ENCODE measurements at regions not wholly inside any gene's neighbourhood (a gene's known extent, or its start where the extent isn't known, plus 50 kb on each side); places are given as distances from the start of the nearest gene placed in this dataset.

DNA sequence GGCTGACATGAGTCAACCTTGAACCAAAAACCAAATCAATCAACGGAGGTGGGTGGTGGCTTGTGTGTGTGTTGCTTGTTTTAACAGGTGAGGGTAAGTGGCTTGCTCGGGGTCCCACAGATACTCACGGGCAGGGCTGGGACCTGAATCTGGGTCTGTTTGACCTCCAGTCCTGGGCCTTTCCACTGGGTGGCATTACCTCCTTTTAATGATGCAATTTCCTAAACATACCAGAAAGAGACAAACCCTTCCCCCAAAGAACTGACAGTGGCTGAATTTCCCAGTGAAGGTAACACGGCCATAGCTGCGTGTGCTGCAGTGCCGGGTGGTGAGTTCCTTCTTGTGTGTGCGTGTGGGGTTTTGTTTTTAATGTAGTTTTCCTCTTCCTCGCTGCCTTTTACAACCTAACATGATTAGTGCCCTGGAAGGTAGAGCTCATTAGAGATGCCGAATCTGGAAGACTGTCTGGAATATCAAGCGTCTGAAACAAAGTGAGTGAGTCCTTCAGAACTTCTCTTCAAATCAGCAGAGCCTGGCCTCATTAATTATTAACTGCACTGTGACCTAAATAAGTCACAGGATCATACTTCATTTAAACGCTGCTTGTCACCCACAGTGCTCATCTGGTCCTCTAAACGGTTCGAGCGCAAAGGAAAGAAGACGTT lies 166.1 kb upstream of the TCERG1L start:
- no peak overlapping the region for H3K27ac ChIP-seq
- H3K4me1 ChIP-seq: no peaks in the 10 kb centered on the region
- no peak overlapping the region for H3K4me3 ChIP-seq
- H3K9me3 ChIP-seq: no peaks in the 10 kb centered on the region
- TF ChIP-seq, protein P1, sequence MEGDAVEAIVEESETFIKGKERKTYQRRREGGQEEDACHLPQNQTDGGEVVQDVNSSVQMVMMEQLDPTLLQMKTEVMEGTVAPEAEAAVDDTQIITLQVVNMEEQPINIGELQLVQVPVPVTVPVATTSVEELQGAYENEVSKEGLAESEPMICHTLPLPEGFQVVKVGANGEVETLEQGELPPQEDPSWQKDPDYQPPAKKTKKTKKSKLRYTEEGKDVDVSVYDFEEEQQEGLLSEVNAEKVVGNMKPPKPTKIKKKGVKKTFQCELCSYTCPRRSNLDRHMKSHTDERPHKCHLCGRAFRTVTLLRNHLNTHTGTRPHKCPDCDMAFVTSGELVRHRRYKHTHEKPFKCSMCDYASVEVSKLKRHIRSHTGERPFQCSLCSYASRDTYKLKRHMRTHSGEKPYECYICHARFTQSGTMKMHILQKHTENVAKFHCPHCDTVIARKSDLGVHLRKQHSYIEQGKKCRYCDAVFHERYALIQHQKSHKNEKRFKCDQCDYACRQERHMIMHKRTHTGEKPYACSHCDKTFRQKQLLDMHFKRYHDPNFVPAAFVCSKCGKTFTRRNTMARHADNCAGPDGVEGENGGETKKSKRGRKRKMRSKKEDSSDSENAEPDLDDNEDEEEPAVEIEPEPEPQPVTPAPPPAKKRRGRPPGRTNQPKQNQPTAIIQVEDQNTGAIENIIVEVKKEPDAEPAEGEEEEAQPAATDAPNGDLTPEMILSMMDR (IDR thresholded peaks at IDR 0.05): no peak
- ATAC-seq: peak in 1 of 2 donors; percentile 28
- intact Hi-C loops (cut with DNase I): no loop called here
- H3K36me3 ChIP-seq: no peaks in the 10 kb centered on the region
- no peak for DNase-seq
- peaks cover 16% of the 10 kb centered on the region for H3K27me3 ChIP-seq (ENCODE audit: low read depth)

DNA sequence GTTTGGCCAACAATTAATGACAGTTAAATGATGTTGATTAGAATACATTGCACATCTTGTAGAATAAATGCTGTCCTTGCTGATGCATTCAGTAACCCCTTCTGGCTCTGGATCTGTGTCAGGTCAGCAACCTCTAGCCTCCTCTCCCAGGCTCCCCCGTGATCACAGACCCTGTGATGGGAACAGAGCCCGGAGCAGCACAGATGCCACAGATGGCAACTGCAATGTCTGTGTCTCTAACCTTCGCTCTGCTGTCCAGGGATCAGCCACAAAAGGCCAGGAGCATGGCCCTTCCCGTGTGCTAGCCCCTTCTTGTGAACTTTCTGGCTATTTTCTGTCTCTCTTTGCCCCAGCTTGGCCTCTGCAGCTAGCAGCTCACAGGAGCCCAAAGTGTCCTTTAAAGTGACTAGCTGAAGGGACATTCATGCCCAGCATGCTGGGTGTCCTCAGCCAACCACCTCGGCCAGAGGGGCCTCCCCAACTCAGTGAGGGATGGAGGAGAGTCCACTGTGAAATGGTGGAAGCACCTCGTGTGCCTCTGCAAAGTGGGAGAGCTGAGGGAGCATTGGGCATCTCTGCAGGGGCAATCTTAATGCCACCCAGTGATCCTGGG lies 167.0 kb upstream of the TCERG1L start:
- DNase-seq (no peak), ATAC-seq (no peak)
- Histone ChIP-seq H3K4me3 (no peak overlapping the region), H3K9me3 (no peaks in the 10 kb centered on the region), H3K36me3 (no peaks in the 10 kb centered on the region), H3K4me1 (no peaks in the 10 kb centered on the region), H3K27me3 (ENCODE audit: low read depth) (peaks cover 8% of the 10 kb centered on the region), H3K27ac (no peak overlapping the region)
- TF ChIP-seq, protein P1 (IDR thresholded peaks at IDR 0.05): no peak
- intact Hi-C loops (cut with DNase I): no loop called here

DNA sequence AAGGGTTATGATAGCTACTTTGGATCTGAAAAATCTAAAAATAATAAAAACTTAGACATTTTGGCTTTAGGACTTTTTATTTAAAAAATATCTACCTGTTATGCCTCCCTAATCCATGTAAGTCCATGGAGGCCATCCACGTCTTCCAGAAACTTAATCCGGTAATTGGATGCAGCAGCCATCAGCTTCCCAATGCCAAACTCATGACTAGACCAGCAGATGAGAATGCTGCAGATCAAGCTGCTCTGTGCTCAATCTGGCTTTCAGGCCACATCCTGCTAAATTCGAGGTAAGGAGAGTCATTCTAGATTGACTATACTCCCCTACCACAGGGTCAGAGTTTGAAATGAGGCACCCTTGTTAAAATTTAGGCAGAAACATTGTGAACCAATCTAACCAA lies 168.5 kb upstream of the TCERG1L start:
- no peak overlapping the region for H3K4me3 ChIP-seq
- H3K27me3 ChIP-seq (ENCODE audit: low read depth): peaks cover 3% of the 10 kb centered on the region
- no peaks in the 10 kb centered on the region for H3K36me3 ChIP-seq
- H3K9me3 ChIP-seq: no peaks in the 10 kb centered on the region
- ATAC-seq (no peak), DNase-seq (no peak)
- intact Hi-C loops (cut with DNase I): no loop called here
- TF ChIP-seq, protein P1 (IDR thresholded peaks at IDR 0.05): no peak
- H3K4me1 ChIP-seq: no peaks in the 10 kb centered on the region
- no peak overlapping the region for H3K27ac ChIP-seq

DNA sequence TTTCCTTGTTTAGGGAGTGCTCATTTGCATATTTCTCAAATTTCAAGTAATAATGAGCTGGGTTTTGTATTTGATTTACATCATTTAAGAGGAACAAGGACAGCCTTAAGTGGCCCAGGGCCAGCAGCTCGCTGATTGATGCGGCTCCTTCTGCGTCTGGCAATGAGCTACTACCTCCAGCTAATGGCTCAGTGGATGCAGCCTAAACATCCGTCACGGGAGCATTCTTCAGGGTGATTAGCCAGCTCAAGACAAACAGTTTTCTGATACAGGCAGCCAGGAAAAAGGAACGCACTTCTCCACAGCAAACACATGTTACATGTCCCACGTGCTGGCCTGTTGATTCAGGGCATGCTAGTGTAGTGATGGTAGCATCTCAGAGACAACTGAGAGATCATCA lies 169.3 kb upstream of the TCERG1L start:
- ATAC-seq (no peak), DNase-seq (no peak)
- Histone ChIP-seq H3K4me3 (no peak overlapping the region), H3K36me3 (no peaks in the 10 kb centered on the region), H3K27me3 (ENCODE audit: low read depth) (peaks cover 3% of the 10 kb centered on the region), H3K4me1 (no peaks in the 10 kb centered on the region), H3K9me3 (no peaks in the 10 kb centered on the region), H3K27ac (no peak overlapping the region)
- intact Hi-C loops (cut with DNase I): no loop called here
- TF ChIP-seq, protein P1 (IDR thresholded peaks at IDR 0.05): no peak

DNA sequence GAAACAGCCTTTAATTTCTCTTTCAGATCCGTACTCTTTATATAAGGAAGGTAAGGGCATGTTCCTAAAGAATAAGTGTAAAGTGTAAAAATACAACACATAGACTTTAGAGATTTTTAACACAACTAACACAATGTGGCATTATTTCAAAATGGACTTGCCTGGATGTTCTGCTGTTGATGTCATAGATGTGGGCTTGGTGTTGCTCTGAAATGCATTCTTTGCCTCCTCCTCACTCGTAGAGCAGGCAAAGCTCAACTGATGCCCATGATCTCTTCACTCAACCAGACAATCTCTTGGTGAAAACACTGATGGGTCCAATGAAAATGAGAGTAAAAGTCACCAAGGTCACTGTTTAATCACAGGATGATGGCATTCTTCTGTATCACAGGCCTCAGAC lies 174.2 kb upstream of the TCERG1L start:
- TF ChIP-seq, protein P1 (IDR thresholded peaks at IDR 0.05): no peak
- Histone ChIP-seq H3K36me3 (no peaks in the 10 kb centered on the region), H3K4me1 (no peaks in the 10 kb centered on the region), H3K4me3 (no peak overlapping the region), H3K27ac (no peak overlapping the region), H3K9me3 (peaks cover 3% of the 10 kb centered on the region), H3K27me3 (ENCODE audit: low read depth) (no peaks in the 10 kb centered on the region)
- intact Hi-C loops (cut with DNase I): no loop called here
- no peak for ATAC-seq
- DNase-seq: no peak
